DOHH2 (cell line): ENCODE measurements at regions not wholly inside any gene's neighbourhood (a gene's known extent, or its start where the extent isn't known, plus 50 kb on each side); places are given as distances from the start of the nearest gene placed in this dataset.
"Not testable (repeated sequence)": the region's sequence is repeated elsewhere in the genome, so short reads cannot be mapped to it uniquely, and the experiment has no call there.

Experiments used
- H3F3A ChIP-seq: fragments of 200-600 bp; sonication (generic), shearing (Covaris generic); 2 replicates; pipeline ENCODE4 v1.6.0; 2016; ENCODE audit warnings: antibody characterized with exemption, mild to moderate bottlenecking; ENCODE audit not compliant: control insufficient read depth, insufficient read depth
- H3K27ac ChIP-seq: fragments of 200-600 bp; sonication (generic); 2 replicates; pipeline ENCODE4 v1.5.1; 2014; ENCODE audit warnings: low read depth, mild to moderate bottlenecking, low read length, moderate library complexity
- H3K27me3 ChIP-seq: fragments of 200-600 bp; sonication (generic); 2 replicates; pipeline ENCODE4 v1.6.1; 2014; ENCODE audit warnings: mild to moderate bottlenecking, low read length, mixed read lengths; ENCODE audit not compliant: control insufficient read depth
- H3K36me3 ChIP-seq: fragments of 200-600 bp; sonication (generic); 2 replicates; pipeline ENCODE4 v1.6.1; 2014; ENCODE audit warnings: mild to moderate bottlenecking, low read length, moderate library complexity, mixed read lengths; ENCODE audit not compliant: control insufficient read depth
- H3K4me1 ChIP-seq: fragments of 200-600 bp; sonication (generic); 2 replicates; pipeline ENCODE4 v1.6.1; 2014; ENCODE audit warnings: mild to moderate bottlenecking, low read length, mixed read lengths; ENCODE audit not compliant: control insufficient read depth
- H3K4me2 ChIP-seq: fragments of 200-600 bp; sonication (generic); 2 replicates; pipeline ENCODE4 v1.6.0; 2014; ENCODE audit warnings: mild to moderate bottlenecking, low read length, moderate library complexity
- H3K4me3 ChIP-seq: fragments of 200-600 bp; sonication (generic); 2 replicates; pipeline ENCODE4 v1.5.1; 2014; ENCODE audit warnings: mild to moderate bottlenecking, low read length, mixed read lengths
- H3K79me2 ChIP-seq: fragments of 200-600 bp; sonication (generic); 2 replicates; pipeline ENCODE4 v1.6.1; 2014; ENCODE audit warnings: mild to moderate bottlenecking, low read length, mixed read lengths; ENCODE audit not compliant: control insufficient read depth
- H3K9me2 ChIP-seq: fragments of 200-600 bp; sonication (generic); replicated peaks from 2 replicates; pipeline ENCODE4 v1.6.1; 2014; ENCODE audit warnings: mild to moderate bottlenecking, low read length, mixed read lengths; ENCODE audit not compliant: control insufficient read depth
- H3K9me3 ChIP-seq: fragments of 200-600 bp; sonication (generic); 2 replicates; pipeline ENCODE4 v1.6.1; 2014; ENCODE audit warnings: antibody characterized with exemption, low read length, mixed read lengths; ENCODE audit not compliant: control insufficient read depth, insufficient read depth
- H4K20me1 ChIP-seq: fragments of 200-600 bp; sonication (generic); 2 replicates; pipeline ENCODE4 v1.6.0; 2014; ENCODE audit warnings: low read depth, mild to moderate bottlenecking, antibody characterized with exemption, low read length, moderate library complexity; ENCODE audit not compliant: control insufficient read depth, insufficient read depth
- EZH2phosphoT487 ChIP-seq: fragments of 200-600 bp; sonication (generic); IDR thresholded peaks from 2 replicates; pipeline ENCODE4 v1.6.1; 2017; ENCODE audit warnings: borderline replicate concordance, mild to moderate bottlenecking, antibody characterized with exemption, low read length, moderate library complexity, mixed read lengths
- TF ChIP-seq, protein P1 (sequence below): fragments of 200-600 bp; sonication (generic); IDR thresholded peaks from one replicate; pipeline ENCODE4 v1.5.1; 2014; ENCODE audit warnings: antibody characterized with exemption, mild to moderate bottlenecking, low read depth, low read length; ENCODE audit not compliant: poor library complexity, severe bottlenecking

GRCh38 chr1:187943606-187944403 lies 1115.1 kb downstream of the PLA2G4A start:
- H3K9me3 ChIP-seq: no peaks in the 10 kb centered on the region; the same call in 1 of the 2 replicates
- no peaks in the 10 kb centered on the region for H3K36me3 ChIP-seq
- no peaks in the 10 kb centered on the region for H3K27me3 ChIP-seq
- no peaks in the 10 kb centered on the region for H3K4me1 ChIP-seq
- H3K79me2 ChIP-seq: no peaks in the 10 kb centered on the region
- no peaks in the 10 kb centered on the region for H3K9me2 ChIP-seq
- TF ChIP-seq, protein P1, sequence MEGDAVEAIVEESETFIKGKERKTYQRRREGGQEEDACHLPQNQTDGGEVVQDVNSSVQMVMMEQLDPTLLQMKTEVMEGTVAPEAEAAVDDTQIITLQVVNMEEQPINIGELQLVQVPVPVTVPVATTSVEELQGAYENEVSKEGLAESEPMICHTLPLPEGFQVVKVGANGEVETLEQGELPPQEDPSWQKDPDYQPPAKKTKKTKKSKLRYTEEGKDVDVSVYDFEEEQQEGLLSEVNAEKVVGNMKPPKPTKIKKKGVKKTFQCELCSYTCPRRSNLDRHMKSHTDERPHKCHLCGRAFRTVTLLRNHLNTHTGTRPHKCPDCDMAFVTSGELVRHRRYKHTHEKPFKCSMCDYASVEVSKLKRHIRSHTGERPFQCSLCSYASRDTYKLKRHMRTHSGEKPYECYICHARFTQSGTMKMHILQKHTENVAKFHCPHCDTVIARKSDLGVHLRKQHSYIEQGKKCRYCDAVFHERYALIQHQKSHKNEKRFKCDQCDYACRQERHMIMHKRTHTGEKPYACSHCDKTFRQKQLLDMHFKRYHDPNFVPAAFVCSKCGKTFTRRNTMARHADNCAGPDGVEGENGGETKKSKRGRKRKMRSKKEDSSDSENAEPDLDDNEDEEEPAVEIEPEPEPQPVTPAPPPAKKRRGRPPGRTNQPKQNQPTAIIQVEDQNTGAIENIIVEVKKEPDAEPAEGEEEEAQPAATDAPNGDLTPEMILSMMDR: no peak
- TF ChIP-seq EZH2phosphoT487: no peak
- H3F3A ChIP-seq: no peaks in the 10 kb centered on the region
- H3K4me2 ChIP-seq: no peak overlapping the region
- no peak overlapping the region for H3K4me3 ChIP-seq
- H4K20me1 ChIP-seq: no peaks in the 10 kb centered on the region
- H3K27ac ChIP-seq: no peak overlapping the region

DNA sequence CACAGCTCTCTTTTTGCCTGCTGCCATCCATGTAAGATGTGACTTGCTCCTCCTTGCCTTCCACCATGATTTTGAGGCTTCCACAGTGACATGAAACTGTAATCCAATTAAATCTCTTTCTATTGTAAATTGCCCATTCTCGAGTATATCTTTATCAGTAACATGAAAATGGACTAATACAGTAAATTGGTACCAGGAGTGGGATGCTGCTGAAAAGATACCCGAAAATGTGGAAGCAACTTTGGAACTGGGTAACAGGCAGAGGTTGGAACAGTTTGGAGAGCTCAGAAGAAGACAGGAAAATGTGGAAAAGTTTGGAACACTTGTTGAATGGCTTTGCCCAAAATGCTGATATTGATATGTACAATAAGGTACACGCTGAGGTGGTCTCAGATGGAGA lies 1117.9 kb downstream of the PLA2G4A start:
- H3F3A ChIP-seq, H4K20me1 ChIP-seq, H3K4me1 ChIP-seq, H3K79me2 ChIP-seq, H3K4me2 ChIP-seq, H3K27me3 ChIP-seq, H3K9me3 ChIP-seq, H3K27ac ChIP-seq, H3K9me2 ChIP-seq, H3K36me3 ChIP-seq, H3K4me3 ChIP-seq: not testable (repeated sequence)

DNA sequence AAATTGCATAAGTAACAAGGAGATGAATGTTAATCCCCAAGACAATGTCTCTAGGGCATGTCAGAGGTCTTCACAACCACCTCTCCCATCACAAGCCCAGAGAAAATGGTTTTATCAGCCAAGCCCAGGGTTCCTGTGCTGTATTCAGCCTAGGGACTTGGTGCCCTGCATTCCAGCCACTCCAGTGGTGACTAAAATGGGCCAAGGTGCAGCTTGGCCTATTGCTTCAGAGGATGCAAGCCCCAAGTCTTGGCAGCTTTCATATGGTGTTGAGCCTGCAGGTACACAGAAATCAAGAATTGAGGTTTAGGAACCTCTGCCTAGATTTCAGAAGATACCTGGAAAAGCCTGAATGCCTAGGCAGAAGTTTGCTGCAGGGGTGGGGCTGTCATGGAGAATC lies 1118.6 kb downstream of the PLA2G4A start:
- H3K9me3 ChIP-seq: no peaks in the 10 kb centered on the region; the same call in 1 of the 2 replicates

More for the DNA sequence above, 1118.6 kb downstream of the PLA2G4A start:
- Histone ChIP-seq H3K4me3 (no peak overlapping the region), H3K9me2 (no peaks in the 10 kb centered on the region), H3K79me2 (no peaks in the 10 kb centered on the region), H3K27me3 (no peaks in the 10 kb centered on the region), H3F3A (no peaks in the 10 kb centered on the region), H3K27ac (no peak overlapping the region), H3K4me2 (no peak overlapping the region), H3K36me3 (no peaks in the 10 kb centered on the region), H3K4me1 (no peaks in the 10 kb centered on the region), H4K20me1 (no peaks in the 10 kb centered on the region)
- TF ChIP-seq, protein P1: no peak
- TF ChIP-seq EZH2phosphoT487: no peak
